GM12891 (cell line): ENCODE measurements at regions not wholly inside any gene's neighbourhood (a gene's known extent, or its start where the extent isn't known, plus 50 kb on each side); places are given as distances from the start of the nearest gene placed in this dataset.

Experiments
- POLR2A ChIP-seq: IDR thresholded peaks from 2 replicates; pipeline ENCODE4 v1.6.1; 2011; ENCODE audit warnings: low read depth, low read length, control low read depth
- POLR2AphosphoS5 ChIP-seq: IDR thresholded peaks from 2 replicates; pipeline ENCODE4 v1.6.1; 2011; ENCODE audit warnings: low read depth, low read length, control low read depth
- POU2F2 ChIP-seq: IDR thresholded peaks from 2 replicates; pipeline ENCODE4 v1.6.1; 2011; ENCODE audit warnings: low read depth, mild to moderate bottlenecking, control low read depth, low read length, moderate library complexity
- SPI1 ChIP-seq: IDR thresholded peaks from 2 replicates; pipeline ENCODE4 v1.6.1; 2011; ENCODE audit warnings: low read depth, low read length, control low read depth
- TAF1 ChIP-seq: IDR thresholded peaks from 2 replicates; pipeline ENCODE4 v1.6.1; 2011; ENCODE audit warnings: low read depth, low read length, control low read depth

DNA sequence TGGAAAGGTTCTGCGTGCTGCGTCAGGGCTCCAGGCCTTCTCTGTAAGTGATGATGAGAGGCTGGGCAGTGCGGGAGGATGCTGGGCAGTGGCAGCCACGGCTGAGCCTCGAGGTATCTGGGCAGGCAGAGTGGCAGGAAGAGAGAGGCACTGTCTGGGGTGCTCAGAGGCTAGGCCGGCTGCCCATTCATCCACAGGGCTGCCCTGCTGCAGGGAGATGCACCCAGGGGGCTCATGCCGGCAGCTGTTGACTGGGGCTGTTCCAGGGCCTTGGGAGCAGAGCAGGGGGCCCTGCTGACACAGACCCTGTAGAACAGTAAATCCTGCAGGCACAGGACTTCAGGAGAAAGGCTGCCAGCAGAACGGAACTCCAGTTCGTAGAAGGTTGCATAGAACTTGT is 88.8 kb downstream of the BOD1 start:
- no peak for TF ChIP-seq POLR2AphosphoS5
- TF ChIP-seq POLR2A = no peak
- no peak for TF ChIP-seq POU2F2
- TF ChIP-seq TAF1 = no peak
- no peak for TF ChIP-seq SPI1
